Glutamatergic neuron (in vitro differentiated cells): ENCODE measurements at regions not wholly inside any gene's neighbourhood (a gene's known extent, or its start where the extent isn't known, plus 50 kb on each side); places are given as distances from the start of the nearest gene placed in this dataset.

Experiments
- DNase-seq: peaks from one replicate; pipeline ENCODE4 v3.0.0; 2022
- H3K27ac Mint-ChIP-seq: one replicate; pipeline ENCODE4 v1.8.0; 2020; ENCODE audit warnings: mild to moderate bottlenecking, mixed read lengths, inconsistent platforms; ENCODE audit not compliant: unreplicated experiment
- H3K27me3 Mint-ChIP-seq: one replicate; pipeline ENCODE4 v1.8.0; 2020; ENCODE audit warnings: mild to moderate bottlenecking, moderate library complexity, mixed read lengths, inconsistent platforms; ENCODE audit not compliant: unreplicated experiment
- H3K36me3 Mint-ChIP-seq: one replicate; pipeline ENCODE4 v1.8.0; 2020; ENCODE audit warnings: mild to moderate bottlenecking, mixed read lengths, inconsistent platforms; ENCODE audit not compliant: unreplicated experiment
- H3K4me1 Mint-ChIP-seq: one replicate; pipeline ENCODE4 v1.8.0; 2020; ENCODE audit warnings: mild to moderate bottlenecking, low read depth, mixed read lengths, inconsistent platforms; ENCODE audit not compliant: unreplicated experiment
- H3K4me3 Mint-ChIP-seq: one replicate; pipeline ENCODE4 v1.8.0; 2020; ENCODE audit warnings: mild to moderate bottlenecking, mixed read lengths, inconsistent platforms; ENCODE audit not compliant: unreplicated experiment
- H3K9me3 Mint-ChIP-seq: one replicate; pipeline ENCODE4 v1.8.0; 2020; ENCODE audit warnings: mild to moderate bottlenecking, moderate library complexity, mixed read lengths, inconsistent platforms; ENCODE audit not compliant: unreplicated experiment
- TF ChIP-seq, protein P1 (sequence below): fragments of 200-600 bp; sonication (generic); IDR thresholded peaks from one replicate; pipeline ENCODE4 v1.5.0; 2021; ENCODE audit not compliant: partially characterized antibody, unreplicated experiment

DNA sequence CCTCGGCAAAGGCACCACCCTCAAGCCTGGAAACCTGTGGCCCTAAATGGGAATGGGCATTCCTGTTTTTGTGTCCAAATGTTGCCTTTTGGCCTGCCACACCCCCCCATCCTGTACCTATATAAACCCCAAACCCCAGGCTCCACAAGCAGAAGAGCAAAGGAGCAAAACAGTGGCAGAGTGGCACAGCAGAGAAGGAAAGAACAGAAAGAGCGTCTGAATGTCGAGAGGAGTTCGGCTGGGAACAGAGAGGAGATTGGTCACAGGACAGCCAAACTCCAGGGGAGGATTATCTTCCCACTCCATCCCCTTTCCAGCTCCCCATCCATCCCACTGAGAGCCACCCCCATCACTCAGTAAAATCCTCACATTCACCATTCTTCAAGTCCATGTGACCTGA, 58.0 kb upstream of the PREP start:
- DNase-seq: no peak
- no peaks in the 10 kb centered on the region for H3K9me3 Mint-ChIP-seq
- H3K27me3 Mint-ChIP-seq: peaks cover 1% of the 10 kb centered on the region
- no peaks in the 10 kb centered on the region for H3K4me1 Mint-ChIP-seq
- H3K27ac Mint-ChIP-seq: no peak overlapping the region
- TF ChIP-seq, protein P1, sequence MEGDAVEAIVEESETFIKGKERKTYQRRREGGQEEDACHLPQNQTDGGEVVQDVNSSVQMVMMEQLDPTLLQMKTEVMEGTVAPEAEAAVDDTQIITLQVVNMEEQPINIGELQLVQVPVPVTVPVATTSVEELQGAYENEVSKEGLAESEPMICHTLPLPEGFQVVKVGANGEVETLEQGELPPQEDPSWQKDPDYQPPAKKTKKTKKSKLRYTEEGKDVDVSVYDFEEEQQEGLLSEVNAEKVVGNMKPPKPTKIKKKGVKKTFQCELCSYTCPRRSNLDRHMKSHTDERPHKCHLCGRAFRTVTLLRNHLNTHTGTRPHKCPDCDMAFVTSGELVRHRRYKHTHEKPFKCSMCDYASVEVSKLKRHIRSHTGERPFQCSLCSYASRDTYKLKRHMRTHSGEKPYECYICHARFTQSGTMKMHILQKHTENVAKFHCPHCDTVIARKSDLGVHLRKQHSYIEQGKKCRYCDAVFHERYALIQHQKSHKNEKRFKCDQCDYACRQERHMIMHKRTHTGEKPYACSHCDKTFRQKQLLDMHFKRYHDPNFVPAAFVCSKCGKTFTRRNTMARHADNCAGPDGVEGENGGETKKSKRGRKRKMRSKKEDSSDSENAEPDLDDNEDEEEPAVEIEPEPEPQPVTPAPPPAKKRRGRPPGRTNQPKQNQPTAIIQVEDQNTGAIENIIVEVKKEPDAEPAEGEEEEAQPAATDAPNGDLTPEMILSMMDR: no peak
- no peaks in the 10 kb centered on the region for H3K36me3 Mint-ChIP-seq
- H3K4me3 Mint-ChIP-seq: no peak overlapping the region

DNA sequence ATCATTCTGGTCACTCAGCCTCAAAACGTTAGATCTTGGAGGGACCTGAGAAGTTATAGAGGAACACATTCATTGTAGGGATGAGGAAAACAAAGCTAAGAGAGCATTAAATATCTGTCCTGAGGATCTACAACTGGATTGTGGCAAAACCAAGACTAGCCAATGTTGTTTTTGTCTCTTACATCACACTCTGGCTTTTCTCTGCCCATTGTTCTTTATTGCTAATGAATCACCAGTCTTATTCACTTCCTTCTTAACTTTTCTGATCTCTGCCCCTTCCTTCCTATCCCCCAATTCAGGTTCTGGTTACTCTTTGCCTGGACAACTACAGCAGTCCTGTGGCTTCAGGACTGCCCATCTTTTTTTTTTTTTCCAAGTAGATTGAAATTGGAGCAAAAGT, 57.0 kb upstream of the PREP start:
- Mint-ChIP-seq H3K9me3 (no peaks in the 10 kb centered on the region), H3K27ac (no peak overlapping the region)

DNA sequence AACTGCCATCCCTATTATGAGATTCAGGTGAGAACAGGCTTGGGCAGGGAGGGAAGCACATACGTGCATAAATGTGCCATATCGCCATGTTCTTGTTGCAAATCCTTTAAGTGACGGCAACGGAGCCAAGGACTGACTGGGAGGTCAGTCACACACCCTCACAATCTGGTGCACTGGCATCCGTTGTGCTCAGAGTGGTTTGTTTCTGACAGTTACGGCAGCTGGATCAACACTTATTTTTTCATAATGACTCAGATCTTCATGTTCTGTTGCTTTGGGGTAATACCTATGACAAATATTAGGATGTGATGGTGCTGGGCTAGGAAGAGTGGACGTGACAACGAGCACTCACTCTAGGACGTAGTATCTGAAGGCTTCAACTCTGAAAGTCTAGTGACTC, 56.2 kb upstream of the PREP start:
- no peaks in the 10 kb centered on the region for H3K4me1 Mint-ChIP-seq
- H3K27me3 Mint-ChIP-seq: no peaks in the 10 kb centered on the region
- TF ChIP-seq, protein P1: no peak
- no peaks in the 10 kb centered on the region for H3K36me3 Mint-ChIP-seq
- H3K27ac Mint-ChIP-seq: no peak overlapping the region
- H3K4me3 Mint-ChIP-seq: no peak overlapping the region
- DNase-seq: no peak
- H3K9me3 Mint-ChIP-seq: no peaks in the 10 kb centered on the region

More for the DNA sequence above, 57.0 kb upstream of the PREP start:
- Mint-ChIP-seq H3K4me3 (no peak overlapping the region), H3K36me3 (no peaks in the 10 kb centered on the region), H3K4me1 (no peaks in the 10 kb centered on the region), H3K27me3 (no peaks in the 10 kb centered on the region)
- TF ChIP-seq, protein P1: no peak
- DNase-seq: no peak

DNA sequence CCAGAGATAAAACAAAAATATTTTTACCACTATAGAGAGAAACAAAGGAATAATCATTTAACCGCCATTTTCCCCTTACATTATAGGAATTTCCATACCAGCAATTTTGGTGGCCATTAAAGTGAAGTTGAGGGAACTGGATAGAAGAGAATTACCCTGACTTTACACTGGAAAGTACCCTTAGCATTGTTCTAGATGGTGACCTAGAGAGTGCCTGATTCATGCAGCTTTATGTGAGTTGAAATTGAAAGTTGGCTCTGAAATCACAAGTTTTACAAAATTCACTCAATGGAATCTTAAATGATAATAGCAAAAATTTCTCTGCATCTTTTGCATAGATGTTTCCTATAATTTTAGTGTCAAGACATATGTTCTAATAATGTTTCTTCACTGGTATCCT, 55.7 kb upstream of the PREP start:
- Mint-ChIP-seq H3K27me3 (no peaks in the 10 kb centered on the region), H3K36me3 (no peaks in the 10 kb centered on the region), H3K4me1 (no peaks in the 10 kb centered on the region), H3K4me3 (no peak overlapping the region), H3K27ac (no peak overlapping the region), H3K9me3 (no peaks in the 10 kb centered on the region)
- DNase-seq: no peak
- TF ChIP-seq, protein P1: no peak

DNA sequence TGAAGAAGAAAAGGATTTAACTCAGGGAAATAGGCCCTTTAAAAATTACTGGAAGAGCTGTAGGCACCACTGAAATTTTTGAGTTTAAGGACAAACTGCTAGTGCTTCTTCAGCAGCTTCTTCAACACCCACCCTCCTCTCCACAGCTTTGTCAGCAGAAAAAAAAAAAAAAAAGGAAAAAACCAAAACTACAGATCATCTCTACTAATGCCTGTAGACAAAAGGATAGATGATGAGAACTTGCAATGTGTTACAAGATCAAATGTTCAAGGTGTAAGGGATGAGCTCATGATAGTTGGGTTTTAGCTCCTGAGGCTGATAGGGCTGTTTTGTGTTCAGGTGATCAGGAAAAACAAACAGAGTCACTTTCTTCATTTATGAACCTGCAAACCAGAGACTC, 55.2 kb upstream of the PREP start:
- Mint-ChIP-seq H3K27me3 (no peaks in the 10 kb centered on the region), H3K36me3 (no peaks in the 10 kb centered on the region), H3K9me3 (no peaks in the 10 kb centered on the region), H3K4me3 (no peak overlapping the region), H3K4me1 (no peaks in the 10 kb centered on the region), H3K27ac (no peak overlapping the region)
- TF ChIP-seq, protein P1: no peak
- DNase-seq: no peak
